A549 (cell line): ENCODE measurements at regions not wholly inside any gene's neighbourhood (a gene's known extent, or its start where the extent isn't known, plus 50 kb on each side); places are given as distances from the start of the nearest gene placed in this dataset.

Source experiments
- BHLHE40 ChIP-seq: IDR thresholded peaks from 2 replicates; pipeline ENCODE4 v1.6.1; 2012; ENCODE audit warnings: low read depth, low read length, inconsistent platforms
- GATA3 ChIP-seq: IDR thresholded peaks from 2 replicates; pipeline ENCODE4 v1.6.1; 2012; ENCODE audit warnings: borderline replicate concordance
- JUNB ChIP-seq: fragments of >200 bp; sonication (Bioruptor Twin); formaldehyde crosslinking; IDR thresholded peaks from 2 replicates; pipeline ENCODE4 v1.6.1; 2016
- PHF8 ChIP-seq: fragments of 200-600 bp; sonication (generic); IDR thresholded peaks from 2 replicates; pipeline ENCODE4 v1.6.1; 2016; ENCODE audit warnings: low read depth, mild to moderate bottlenecking, antibody characterized with exemption, moderate library complexity, borderline replicate concordance
- POLR2A ChIP-seq: IDR thresholded peaks from 2 replicates; pipeline ENCODE4 v1.6.1; 2012; ENCODE audit warnings: mild to moderate bottlenecking, low read length
- TF ChIP-seq, protein P1 (sequence below): fragments of >200 bp; sonication (Bioruptor Twin); formaldehyde crosslinking; IDR thresholded peaks from 3 replicates; pipeline ENCODE4 v1.5.1; 2016
- TF ChIP-seq, protein P2 (sequence below): IDR thresholded peaks from 2 replicates; pipeline ENCODE4 v1.6.1; 2012
- TF ChIP-seq, protein P3 (sequence below): fragments of 200-600 bp; sonication (generic); IDR thresholded peaks from 2 replicates; pipeline ENCODE4 v1.6.1; 2016; ENCODE audit warnings: antibody characterized with exemption, mild to moderate bottlenecking, moderate library complexity

DNA sequence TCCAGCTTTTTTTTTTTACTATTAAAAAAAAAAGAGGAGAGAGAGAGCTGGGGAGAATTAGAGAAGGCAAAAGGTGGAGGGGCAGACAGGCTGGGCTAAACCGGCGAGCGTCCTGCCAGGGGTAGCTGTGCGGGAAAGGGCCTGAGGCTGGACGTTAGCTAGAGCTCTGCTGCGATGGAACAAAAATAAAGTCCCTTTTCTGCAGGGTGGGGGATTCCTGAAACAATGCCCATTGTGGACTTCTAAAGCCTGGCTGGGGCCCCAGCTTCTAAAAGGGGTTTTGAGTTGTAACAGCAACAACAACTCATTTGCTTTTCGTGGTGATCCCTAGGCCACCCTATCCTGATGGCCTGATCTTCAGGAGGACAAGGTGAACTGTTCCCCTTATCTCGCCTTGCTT lies 311.7 kb downstream of the FBXW7 start:
- no peak for TF ChIP-seq POLR2A
- TF ChIP-seq, protein P1, sequence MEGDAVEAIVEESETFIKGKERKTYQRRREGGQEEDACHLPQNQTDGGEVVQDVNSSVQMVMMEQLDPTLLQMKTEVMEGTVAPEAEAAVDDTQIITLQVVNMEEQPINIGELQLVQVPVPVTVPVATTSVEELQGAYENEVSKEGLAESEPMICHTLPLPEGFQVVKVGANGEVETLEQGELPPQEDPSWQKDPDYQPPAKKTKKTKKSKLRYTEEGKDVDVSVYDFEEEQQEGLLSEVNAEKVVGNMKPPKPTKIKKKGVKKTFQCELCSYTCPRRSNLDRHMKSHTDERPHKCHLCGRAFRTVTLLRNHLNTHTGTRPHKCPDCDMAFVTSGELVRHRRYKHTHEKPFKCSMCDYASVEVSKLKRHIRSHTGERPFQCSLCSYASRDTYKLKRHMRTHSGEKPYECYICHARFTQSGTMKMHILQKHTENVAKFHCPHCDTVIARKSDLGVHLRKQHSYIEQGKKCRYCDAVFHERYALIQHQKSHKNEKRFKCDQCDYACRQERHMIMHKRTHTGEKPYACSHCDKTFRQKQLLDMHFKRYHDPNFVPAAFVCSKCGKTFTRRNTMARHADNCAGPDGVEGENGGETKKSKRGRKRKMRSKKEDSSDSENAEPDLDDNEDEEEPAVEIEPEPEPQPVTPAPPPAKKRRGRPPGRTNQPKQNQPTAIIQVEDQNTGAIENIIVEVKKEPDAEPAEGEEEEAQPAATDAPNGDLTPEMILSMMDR, result no peak
- no peak for TF ChIP-seq JUNB
- TF ChIP-seq PHF8, result no peak
- TF ChIP-seq, protein P2, sequence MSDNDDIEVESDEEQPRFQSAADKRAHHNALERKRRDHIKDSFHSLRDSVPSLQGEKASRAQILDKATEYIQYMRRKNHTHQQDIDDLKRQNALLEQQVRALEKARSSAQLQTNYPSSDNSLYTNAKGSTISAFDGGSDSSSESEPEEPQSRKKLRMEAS, result no peak
- TF ChIP-seq, protein P3, sequence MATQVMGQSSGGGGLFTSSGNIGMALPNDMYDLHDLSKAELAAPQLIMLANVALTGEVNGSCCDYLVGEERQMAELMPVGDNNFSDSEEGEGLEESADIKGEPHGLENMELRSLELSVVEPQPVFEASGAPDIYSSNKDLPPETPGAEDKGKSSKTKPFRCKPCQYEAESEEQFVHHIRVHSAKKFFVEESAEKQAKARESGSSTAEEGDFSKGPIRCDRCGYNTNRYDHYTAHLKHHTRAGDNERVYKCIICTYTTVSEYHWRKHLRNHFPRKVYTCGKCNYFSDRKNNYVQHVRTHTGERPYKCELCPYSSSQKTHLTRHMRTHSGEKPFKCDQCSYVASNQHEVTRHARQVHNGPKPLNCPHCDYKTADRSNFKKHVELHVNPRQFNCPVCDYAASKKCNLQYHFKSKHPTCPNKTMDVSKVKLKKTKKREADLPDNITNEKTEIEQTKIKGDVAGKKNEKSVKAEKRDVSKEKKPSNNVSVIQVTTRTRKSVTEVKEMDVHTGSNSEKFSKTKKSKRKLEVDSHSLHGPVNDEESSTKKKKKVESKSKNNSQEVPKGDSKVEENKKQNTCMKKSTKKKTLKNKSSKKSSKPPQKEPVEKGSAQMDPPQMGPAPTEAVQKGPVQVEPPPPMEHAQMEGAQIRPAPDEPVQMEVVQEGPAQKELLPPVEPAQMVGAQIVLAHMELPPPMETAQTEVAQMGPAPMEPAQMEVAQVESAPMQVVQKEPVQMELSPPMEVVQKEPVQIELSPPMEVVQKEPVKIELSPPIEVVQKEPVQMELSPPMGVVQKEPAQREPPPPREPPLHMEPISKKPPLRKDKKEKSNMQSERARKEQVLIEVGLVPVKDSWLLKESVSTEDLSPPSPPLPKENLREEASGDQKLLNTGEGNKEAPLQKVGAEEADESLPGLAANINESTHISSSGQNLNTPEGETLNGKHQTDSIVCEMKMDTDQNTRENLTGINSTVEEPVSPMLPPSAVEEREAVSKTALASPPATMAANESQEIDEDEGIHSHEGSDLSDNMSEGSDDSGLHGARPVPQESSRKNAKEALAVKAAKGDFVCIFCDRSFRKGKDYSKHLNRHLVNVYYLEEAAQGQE, result no peak
- no peak for TF ChIP-seq GATA3
- no peak for TF ChIP-seq BHLHE40
